ENCODE measurements at regions not wholly inside any gene's neighbourhood (a gene's known extent, or its start where the extent isn't known, plus 50 kb on each side); places are given as distances from the start of the nearest gene placed in this dataset.

DNA sequence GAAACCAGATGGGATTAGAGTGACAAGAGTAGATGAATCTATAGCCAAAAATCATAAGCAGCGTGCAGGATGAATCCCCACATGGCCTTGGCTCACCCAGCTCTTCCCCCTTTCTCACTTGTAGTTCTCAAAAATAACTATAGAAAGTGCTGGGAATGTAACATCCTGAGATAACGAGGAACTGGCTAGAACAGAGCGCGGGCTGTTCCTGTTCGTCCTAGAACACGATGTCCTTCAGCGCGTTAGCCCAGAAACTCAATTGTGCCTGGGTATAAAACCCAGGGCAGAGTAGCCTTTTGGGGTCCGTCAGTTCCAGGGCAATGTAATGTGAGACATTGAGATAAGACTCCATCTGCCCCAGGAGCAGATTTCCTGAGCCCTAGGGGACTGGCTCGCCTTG lies 326.2 kb downstream of the TSHZ3 start:
- TF ChIP-seq POLR2A (IDR thresholded peaks at IDR 0.05; ENCODE audit: low read depth, low read length) (no peak), POLR2AphosphoS5 (IDR thresholded peaks at IDR 0.05; ENCODE audit: low read depth, low read length) (no peak), TAF1 (IDR thresholded peaks at IDR 0.05; ENCODE audit: low read depth, low read length) (no peak), POU2F2 (IDR thresholded peaks at IDR 0.05; ENCODE audit: low read depth, low read length) (no peak), PAX5 (IDR thresholded peaks at IDR 0.05; ENCODE audit: insufficient read depth, low read length, severe bottlenecking) (no peak)
